ENCODE measurements at regions not wholly inside any gene's neighbourhood (a gene's known extent, or its start where the extent isn't known, plus 50 kb on each side); places are given as distances from the start of the nearest gene placed in this dataset.

- TF ChIP-seq CTCF (IDR thresholded peaks at IDR 0.05; ENCODE audit: low read length), result no peak
- TF ChIP-seq EZH2phosphoT487 (IDR thresholded peaks at IDR 0.05; ENCODE audit: low read length), result no peak
Observed at GRCh38 chr4:181957088-181957487, 286.1 kb upstream of the TENM3 start.

Data from MM.1S (cell line).